GM12878 (cell line): ENCODE measurements at regions not wholly inside any gene's neighbourhood (a gene's known extent, or its start where the extent isn't known, plus 50 kb on each side); places are given as distances from the start of the nearest gene placed in this dataset.
"Not testable (repeated sequence)": the region's sequence is repeated elsewhere in the genome, so short reads cannot be mapped to it uniquely, and the experiment has no call there.

ENCODE experiments used
- BRCA1 ChIP-seq: IDR thresholded peaks from 2 replicates; pipeline ENCODE4 v1.6.1; 2011; ENCODE audit warnings: low read depth, low read length, improper control_type of control experiment
- CTCF ChIP-seq, 3 experiments: IDR thresholded peaks in 2 of 3; conservative IDR thresholded peaks in 1 of 3; 2 replicates each; pipeline ENCODE4 v1.5.1; 2011; ENCODE audit warnings: low read depth in 3 of 3, low read length in 3 of 3, mild to moderate bottlenecking in 3 of 3, control low read depth in 2 of 3, moderate library complexity in 2 of 3, inconsistent platforms in 1 of 3, mixed read lengths in 1 of 3; ENCODE audit not compliant: control insufficient read depth in 2 of 3, insufficient read depth in 1 of 3; ENCODE audit errors: extremely low read depth in 1 of 3
- FOXM1 ChIP-seq: IDR thresholded peaks from 2 replicates; pipeline ENCODE4 v1.6.1; 2012; ENCODE audit warnings: low read depth, mild to moderate bottlenecking, inconsistent platforms, low read length, moderate library complexity
- RFX5 ChIP-seq: IDR thresholded peaks from 2 replicates; pipeline ENCODE4 v1.6.1; 2011; ENCODE audit warnings: low read depth, low read length, improper control_type of control experiment
- STAT3 ChIP-seq: IDR thresholded peaks from 2 replicates; pipeline ENCODE4 v1.6.1; 2011; ENCODE audit warnings: low read depth, low read length, improper control_type of control experiment
- ZBTB11 ChIP-seq: fragments of 450-650 bp; formaldehyde crosslinking; IDR thresholded peaks from 2 replicates; pipeline ENCODE4 v1.5.0; 2022; ENCODE audit warnings: mild to moderate bottlenecking, missing genetic modification characterization
- TF ChIP-seq, protein P1 (sequence below): IDR thresholded peaks from 2 replicates; pipeline ENCODE4 v1.6.1; 2012; ENCODE audit warnings: low read length, inconsistent platforms
- TF ChIP-seq, protein P2 (sequence below): IDR thresholded peaks from 2 replicates; pipeline ENCODE4 v1.6.1; 2012; ENCODE audit warnings: improper control_type of control experiment, low read depth, low read length; ENCODE audit not compliant: insufficient replicate concordance

GRCh38 chr1:157255891-157256290, 117.7 kb upstream of the ETV3 start:
- not testable (repeated sequence) for TF ChIP-seq FOXM1; BRCA1; ZBTB11 (CRISPR knock-in tag); STAT3; CTCF (IDR thresholded peaks at IDR 0.05 in 2 of 3, conservative IDR thresholded peaks at IDR 0.05 in 1 of 3; ENCODE audit: control insufficient read depth in 2 of 3, extremely low read depth in 1 of 3, insufficient read depth in 1 of 3, low read depth in 3 of 3, low read length in 3 of 3); RFX5
- TF ChIP-seq, protein P1, sequence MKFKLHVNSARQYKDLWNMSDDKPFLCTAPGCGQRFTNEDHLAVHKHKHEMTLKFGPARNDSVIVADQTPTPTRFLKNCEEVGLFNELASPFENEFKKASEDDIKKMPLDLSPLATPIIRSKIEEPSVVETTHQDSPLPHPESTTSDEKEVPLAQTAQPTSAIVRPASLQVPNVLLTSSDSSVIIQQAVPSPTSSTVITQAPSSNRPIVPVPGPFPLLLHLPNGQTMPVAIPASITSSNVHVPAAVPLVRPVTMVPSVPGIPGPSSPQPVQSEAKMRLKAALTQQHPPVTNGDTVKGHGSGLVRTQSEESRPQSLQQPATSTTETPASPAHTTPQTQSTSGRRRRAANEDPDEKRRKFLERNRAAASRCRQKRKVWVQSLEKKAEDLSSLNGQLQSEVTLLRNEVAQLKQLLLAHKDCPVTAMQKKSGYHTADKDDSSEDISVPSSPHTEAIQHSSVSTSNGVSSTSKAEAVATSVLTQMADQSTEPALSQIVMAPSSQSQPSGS = not testable (repeated sequence)
- TF ChIP-seq, protein P2, sequence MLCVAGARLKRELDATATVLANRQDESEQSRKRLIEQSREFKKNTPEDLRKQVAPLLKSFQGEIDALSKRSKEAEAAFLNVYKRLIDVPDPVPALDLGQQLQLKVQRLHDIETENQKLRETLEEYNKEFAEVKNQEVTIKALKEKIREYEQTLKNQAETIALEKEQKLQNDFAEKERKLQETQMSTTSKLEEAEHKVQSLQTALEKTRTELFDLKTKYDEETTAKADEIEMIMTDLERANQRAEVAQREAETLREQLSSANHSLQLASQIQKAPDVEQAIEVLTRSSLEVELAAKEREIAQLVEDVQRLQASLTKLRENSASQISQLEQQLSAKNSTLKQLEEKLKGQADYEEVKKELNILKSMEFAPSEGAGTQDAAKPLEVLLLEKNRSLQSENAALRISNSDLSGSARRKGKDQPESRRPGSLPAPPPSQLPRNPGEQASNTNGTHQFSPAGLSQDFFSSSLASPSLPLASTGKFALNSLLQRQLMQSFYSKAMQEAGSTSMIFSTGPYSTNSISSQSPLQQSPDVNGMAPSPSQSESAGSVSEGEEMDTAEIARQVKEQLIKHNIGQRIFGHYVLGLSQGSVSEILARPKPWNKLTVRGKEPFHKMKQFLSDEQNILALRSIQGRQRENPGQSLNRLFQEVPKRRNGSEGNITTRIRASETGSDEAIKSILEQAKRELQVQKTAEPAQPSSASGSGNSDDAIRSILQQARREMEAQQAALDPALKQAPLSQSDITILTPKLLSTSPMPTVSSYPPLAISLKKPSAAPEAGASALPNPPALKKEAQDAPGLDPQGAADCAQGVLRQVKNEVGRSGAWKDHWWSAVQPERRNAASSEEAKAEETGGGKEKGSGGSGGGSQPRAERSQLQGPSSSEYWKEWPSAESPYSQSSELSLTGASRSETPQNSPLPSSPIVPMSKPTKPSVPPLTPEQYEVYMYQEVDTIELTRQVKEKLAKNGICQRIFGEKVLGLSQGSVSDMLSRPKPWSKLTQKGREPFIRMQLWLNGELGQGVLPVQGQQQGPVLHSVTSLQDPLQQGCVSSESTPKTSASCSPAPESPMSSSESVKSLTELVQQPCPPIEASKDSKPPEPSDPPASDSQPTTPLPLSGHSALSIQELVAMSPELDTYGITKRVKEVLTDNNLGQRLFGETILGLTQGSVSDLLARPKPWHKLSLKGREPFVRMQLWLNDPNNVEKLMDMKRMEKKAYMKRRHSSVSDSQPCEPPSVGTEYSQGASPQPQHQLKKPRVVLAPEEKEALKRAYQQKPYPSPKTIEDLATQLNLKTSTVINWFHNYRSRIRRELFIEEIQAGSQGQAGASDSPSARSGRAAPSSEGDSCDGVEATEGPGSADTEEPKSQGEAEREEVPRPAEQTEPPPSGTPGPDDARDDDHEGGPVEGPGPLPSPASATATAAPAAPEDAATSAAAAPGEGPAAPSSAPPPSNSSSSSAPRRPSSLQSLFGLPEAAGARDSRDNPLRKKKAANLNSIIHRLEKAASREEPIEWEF = not testable (repeated sequence)
